ENCODE measurements at regions not wholly inside any gene's neighbourhood (a gene's known extent, or its start where the extent isn't known, plus 50 kb on each side); places are given as distances from the start of the nearest gene placed in this dataset.

GRCh38 chr6:122322824-122323223 is 76.6 kb upstream of the HSF2 start (continued):
- TF ChIP-seq ZNF37A (tag by site-specific recombination; IDR thresholded peaks at IDR 0.05) (no peak), ZSCAN5A (tag by site-specific recombination; IDR thresholded peaks at IDR 0.05) (no peak), ZNF501 (tag by site-specific recombination; IDR thresholded peaks at IDR 0.05) (no peak), PRDM6 (tag by site-specific recombination; IDR thresholded peaks at IDR 0.05) (0 out of 2 replicates have a peak, but pooled peaks have one; percentile 42), ZNF18 (tag by site-specific recombination; IDR thresholded peaks at IDR 0.05) (no peak), GFI1B (tag by site-specific recombination; IDR thresholded peaks at IDR 0.05) (no peak), ZBTB17 (tag by site-specific recombination; IDR thresholded peaks at IDR 0.05) (peak; percentile 24; the same call in 1 of the 2 replicates), ZNF629 (tag by site-specific recombination; IDR thresholded peaks at IDR 0.05) (peak; percentile 27; the same call in 1 of the 2 replicates), ZNF76 (tag by site-specific recombination; IDR thresholded peaks at IDR 0.05; ENCODE audit: borderline replicate concordance, low read depth) (no peak)

GRCh38 chr6:122323361-122323760 is 76.1 kb upstream of the HSF2 start:
- Histone ChIP-seq H3K27ac (ENCODE audit: extremely low read depth, low read depth, low read length) (no peak overlapping the region), H3K9me3 (ENCODE audit: control insufficient read depth, insufficient read depth, low read depth, low read length) (no peaks in the 10 kb centered on the region), H3K4me3 (ENCODE audit: low read depth, low read length) (peak overlapping the region; percentile 6), H3K36me3 (ENCODE audit: control insufficient read depth in 2 of 2, insufficient read depth in 1 of 2, low read length in 2 of 2) (no peaks in the 10 kb centered on the region), H3K4me1 (ENCODE audit: control insufficient read depth, insufficient read depth, low read length) (0 out of 2 replicates have a peak, but pooled peaks cover 5% of the 10 kb centered on the region)
- TF ChIP-seq HOXC10 (CRISPR knock-in tag; IDR thresholded peaks at IDR 0.05), result no peak
- no peak for TF ChIP-seq ZNF292 (tag by site-specific recombination; IDR thresholded peaks at IDR 0.05; ENCODE audit: borderline replicate concordance, low read depth)
- TF ChIP-seq EGR2 (tag by site-specific recombination; IDR thresholded peaks at IDR 0.05; ENCODE audit: low read depth), result no peak
- TF ChIP-seq ZNF341 (tag by site-specific recombination; IDR thresholded peaks at IDR 0.05; ENCODE audit: low read depth), result no peak
- no peak for TF ChIP-seq ELK4 (IDR thresholded peaks at IDR 0.05; ENCODE audit: borderline replicate concordance, low read depth, low read length)
- TF ChIP-seq INSM2 (tag by site-specific recombination; IDR thresholded peaks at IDR 0.05), result no peak
- TF ChIP-seq ZNF776 (tag by site-specific recombination; IDR thresholded peaks at IDR 0.05; ENCODE audit: borderline replicate concordance), result no peak
- no peak for TF ChIP-seq ZNF629 (tag by site-specific recombination; IDR thresholded peaks at IDR 0.05)
- TF ChIP-seq ZNF362 (tag by site-specific recombination; IDR thresholded peaks at IDR 0.05), result no peak
- no peak for TF ChIP-seq ZBTB44 (tag by site-specific recombination; IDR thresholded peaks at IDR 0.05)
- TF ChIP-seq ZNF211 (tag by site-specific recombination; IDR thresholded peaks at IDR 0.05; ENCODE audit: low read depth), result no peak
- TF ChIP-seq ZBTB10 (tag by site-specific recombination; IDR thresholded peaks at IDR 0.05), result no peak
- POLR2A ChIA-PET, result no interaction called here
- CTCF ChIA-PET, result no interaction called here
